CD4-positive, CD25-positive, alpha-beta regulatory T cell (primary cell): ENCODE measurements at regions not wholly inside any gene's neighbourhood (a gene's known extent, or its start where the extent isn't known, plus 50 kb on each side); places are given as distances from the start of the nearest gene placed in this dataset.

ENCODE experiments used
- ATAC-seq, 2 donors: fragments of 150-1000 bp; cut with Tn5 transposase; one replicate each; pipeline ENCODE4 v1.10.0; 2021; ENCODE audit warnings: low read depth in 2 of 2, moderate number of reproducible peaks in 2 of 2, moderate library complexity in 1 of 2
- DNase-seq, 3 donors: peaks; one replicate each; pipeline versions ENCODE4 v3.0.0 to v3.0.0-alpha.2; 2012 to 2022; ENCODE audit warnings: mixed read lengths in 1 of 3
- H3K27ac ChIP-seq: one replicate; pipeline ENCODE4 v1.7.0; 2013; ENCODE audit warnings: mild to moderate bottlenecking, low read length; ENCODE audit not compliant: insufficient read depth, poor library complexity, severe bottlenecking
- H3K27me3 ChIP-seq: one replicate; pipeline ENCODE4 v1.7.0; 2013; ENCODE audit warnings: low read length; ENCODE audit not compliant: control insufficient read depth, insufficient read depth
- H3K36me3 ChIP-seq: one replicate; pipeline ENCODE4 v1.7.0; 2013; ENCODE audit warnings: mild to moderate bottlenecking, low read length, moderate library complexity; ENCODE audit not compliant: control insufficient read depth, insufficient read depth
- H3K4me1 ChIP-seq: 2 replicates; pipeline ENCODE4 v1.7.0; 2013; ENCODE audit warnings: mild to moderate bottlenecking, low read length; ENCODE audit not compliant: insufficient read depth, control insufficient read depth, poor library complexity, severe bottlenecking
- H3K4me3 ChIP-seq: one replicate; pipeline ENCODE4 v1.7.0; 2013; ENCODE audit warnings: low read depth, mild to moderate bottlenecking, low read length, moderate library complexity
- H3K9me3 ChIP-seq, 2 experiments: 1 replicate in 1 of 2; 2 replicates in 1 of 2; pipeline ENCODE4 v1.7.0; 2013; ENCODE audit warnings: low read length in 2 of 2, mild to moderate bottlenecking in 1 of 2, moderate library complexity in 1 of 2; ENCODE audit not compliant: control insufficient read depth in 2 of 2
- H3K27ac Mint-ChIP-seq, 3 donors: one replicate each; pipeline ENCODE4 v1.8.0; 2020 to 2022; ENCODE audit warnings: mild to moderate bottlenecking in 3 of 3, mixed read lengths in 3 of 3, moderate library complexity in 2 of 3
- H3K27me3 Mint-ChIP-seq: one replicate; pipeline ENCODE4 v1.8.0; 2022; ENCODE audit warnings: mild to moderate bottlenecking, mixed read lengths
- H3K36me3 Mint-ChIP-seq: one replicate; pipeline ENCODE4 v1.8.0; 2020; ENCODE audit warnings: mixed read lengths
- H3K4me1 Mint-ChIP-seq, 4 donors: one replicate each; pipeline ENCODE4 v1.8.0; 2020 to 2022; ENCODE audit warnings: mixed read lengths in 4 of 4, mild to moderate bottlenecking in 1 of 4
- H3K4me3 Mint-ChIP-seq, 4 donors: one replicate each; pipeline ENCODE4 v1.8.0; 2020 to 2022; ENCODE audit warnings: mild to moderate bottlenecking in 4 of 4, mixed read lengths in 4 of 4, moderate library complexity in 3 of 4
- H3K9me3 Mint-ChIP-seq, 7 donors: one replicate each; pipeline ENCODE4 v1.8.0; 2020 to 2022; ENCODE audit warnings: mixed read lengths in 7 of 7, mild to moderate bottlenecking in 3 of 7, moderate library complexity in 2 of 7

DNA sequence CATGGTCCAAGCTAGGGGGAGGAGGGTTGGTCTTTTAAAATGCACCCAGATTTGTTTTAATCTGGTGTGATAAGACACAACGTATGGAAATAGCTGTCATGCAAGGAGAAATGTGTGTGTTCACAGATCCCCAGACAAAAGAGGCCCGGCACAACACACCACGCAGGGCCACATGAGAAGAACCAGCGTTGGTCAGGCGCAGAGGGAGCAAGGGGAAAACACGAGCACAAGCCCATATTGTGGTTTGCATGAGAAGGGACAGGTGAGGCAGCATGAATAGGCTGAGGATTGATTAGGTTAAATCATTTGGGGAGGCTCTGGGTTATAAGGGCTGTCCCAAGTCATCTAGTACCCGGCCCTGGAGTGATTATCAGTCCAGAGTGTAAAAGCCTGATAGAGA lies 272.5 kb upstream of the NCKAP5 start:
- H3K4me1 ChIP-seq, result no peaks in the 10 kb centered on the region
- H3K9me3 Mint-ChIP-seq, result no peaks in the 10 kb centered on the region
- H3K27ac ChIP-seq, result no peak overlapping the region
- peaks cover 0 to 5% (median 0%) of the 10 kb centered on the region in 4 donors for H3K4me1 Mint-ChIP-seq
- H3K36me3 Mint-ChIP-seq, result no peaks in the 10 kb centered on the region
- DNase-seq (no peak), ATAC-seq (no peak)
- H3K4me3 Mint-ChIP-seq, result no peak overlapping the region
- H3K27ac Mint-ChIP-seq, result no peak overlapping the region
- no peaks in the 10 kb centered on the region for H3K27me3 ChIP-seq
- H3K27me3 Mint-ChIP-seq, result peaks cover 14% of the 10 kb centered on the region
- H3K9me3 ChIP-seq, result no peaks in the 10 kb centered on the region
- no peaks in the 10 kb centered on the region for H3K36me3 ChIP-seq
- no peak overlapping the region for H3K4me3 ChIP-seq

DNA sequence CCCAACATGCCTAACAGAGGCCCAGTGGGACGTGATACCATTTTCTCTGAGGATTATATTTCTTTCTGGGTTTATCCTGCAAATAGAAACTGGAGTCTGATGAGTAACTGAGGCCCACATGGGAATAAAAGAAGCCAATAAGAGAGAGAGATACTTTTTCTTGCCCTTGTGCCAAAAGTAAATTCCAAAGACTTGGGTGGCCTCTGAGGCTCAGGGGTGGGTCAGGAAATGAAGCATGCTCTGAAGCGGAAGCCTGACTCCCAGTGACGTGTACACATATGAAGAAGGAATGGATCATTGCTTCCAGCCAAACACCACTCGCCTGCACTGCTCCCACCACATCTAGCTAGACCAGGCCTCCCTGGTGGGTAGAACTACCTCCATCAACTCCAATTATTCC lies 273.6 kb upstream of the NCKAP5 start:
- Mint-ChIP-seq H3K27me3 (peaks cover 17% of the 10 kb centered on the region), H3K4me1 (peaks cover 0 to 5% (median 0%) of the 10 kb centered on the region in 4 donors), H3K4me3 (no peak overlapping the region), H3K36me3 (no peaks in the 10 kb centered on the region), H3K9me3 (no peaks in the 10 kb centered on the region), H3K27ac (peak overlapping the region in 1 of 3 donors; percentile 86)
- ATAC-seq (no peak), DNase-seq (no peak)
- H3K27me3 ChIP-seq, result no peaks in the 10 kb centered on the region
- H3K27ac ChIP-seq, result no peak overlapping the region
- H3K4me3 ChIP-seq, result no peak overlapping the region
- H3K4me1 ChIP-seq, result no peaks in the 10 kb centered on the region
- no peaks in the 10 kb centered on the region for H3K36me3 ChIP-seq
- no peaks in the 10 kb centered on the region for H3K9me3 ChIP-seq

DNA sequence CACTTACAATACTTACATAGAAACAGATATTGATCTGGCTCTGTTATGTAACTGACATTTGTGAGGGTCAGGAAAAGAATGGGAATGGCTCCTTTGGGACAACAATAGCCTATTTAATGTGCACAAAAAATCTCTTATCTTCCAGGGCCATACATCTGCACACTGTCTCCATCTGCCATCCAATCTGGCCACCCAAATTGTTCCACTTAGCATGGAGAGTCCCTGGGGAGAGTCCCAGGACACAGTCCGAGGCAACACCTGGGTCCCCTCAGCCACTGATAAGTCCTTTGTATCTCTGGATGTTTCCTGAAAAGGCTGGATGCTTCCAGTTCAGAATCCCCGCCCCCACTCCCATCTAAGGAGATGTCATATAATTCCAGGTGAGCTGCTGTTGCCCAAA lies 274.2 kb upstream of the NCKAP5 start:
- Histone ChIP-seq H3K27me3 (no peaks in the 10 kb centered on the region), H3K9me3 (no peaks in the 10 kb centered on the region), H3K4me3 (no peak overlapping the region), H3K27ac (no peak overlapping the region), H3K36me3 (no peaks in the 10 kb centered on the region), H3K4me1 (no peaks in the 10 kb centered on the region)
- H3K27me3 Mint-ChIP-seq, result peaks cover 19% of the 10 kb centered on the region
- DNase-seq (no peak), ATAC-seq (no peak)
- H3K9me3 Mint-ChIP-seq, result no peaks in the 10 kb centered on the region
- H3K4me3 Mint-ChIP-seq, result no peak overlapping the region
- peaks cover 0 to 5% (median 0%) of the 10 kb centered on the region in 4 donors for H3K4me1 Mint-ChIP-seq
- H3K27ac Mint-ChIP-seq, result peak overlapping the region in 1 of 3 donors; percentile 86
- H3K36me3 Mint-ChIP-seq, result no peaks in the 10 kb centered on the region

DNA sequence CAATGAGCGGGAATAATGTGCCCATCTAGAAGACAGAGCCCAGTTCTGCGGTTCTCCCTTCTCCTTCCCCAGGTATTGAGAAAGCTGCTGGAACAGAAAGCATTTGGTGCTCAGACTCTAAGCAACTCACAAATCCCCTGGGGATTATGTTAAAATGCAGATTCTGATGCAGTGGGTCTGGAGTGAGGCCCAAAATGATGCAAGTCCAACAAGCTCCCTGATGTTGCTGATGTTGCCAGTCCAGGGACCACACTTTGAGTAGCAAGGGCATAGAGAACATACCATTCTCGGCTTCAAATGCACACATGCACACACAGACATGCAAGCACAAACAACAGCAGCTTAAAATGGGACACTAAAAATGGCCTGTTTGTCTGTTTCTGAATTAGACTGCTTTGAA lies 274.8 kb upstream of the NCKAP5 start:
- H3K9me3 ChIP-seq, result no peaks in the 10 kb centered on the region
- H3K27ac Mint-ChIP-seq, result no peak overlapping the region
- no peak for ATAC-seq
- no peaks in the 10 kb centered on the region for H3K4me1 ChIP-seq
- peaks cover 25% of the 10 kb centered on the region for H3K27me3 Mint-ChIP-seq
- peaks cover 0 to 5% (median 0%) of the 10 kb centered on the region in 4 donors for H3K4me1 Mint-ChIP-seq
- no peak overlapping the region for H3K27ac ChIP-seq
- H3K4me3 Mint-ChIP-seq, result no peak overlapping the region
- no peaks in the 10 kb centered on the region for H3K36me3 Mint-ChIP-seq
- no peaks in the 10 kb centered on the region for H3K36me3 ChIP-seq
- no peak overlapping the region for H3K4me3 ChIP-seq
- H3K27me3 ChIP-seq, result no peaks in the 10 kb centered on the region
- no peak for DNase-seq
- no peaks in the 10 kb centered on the region for H3K9me3 Mint-ChIP-seq

DNA sequence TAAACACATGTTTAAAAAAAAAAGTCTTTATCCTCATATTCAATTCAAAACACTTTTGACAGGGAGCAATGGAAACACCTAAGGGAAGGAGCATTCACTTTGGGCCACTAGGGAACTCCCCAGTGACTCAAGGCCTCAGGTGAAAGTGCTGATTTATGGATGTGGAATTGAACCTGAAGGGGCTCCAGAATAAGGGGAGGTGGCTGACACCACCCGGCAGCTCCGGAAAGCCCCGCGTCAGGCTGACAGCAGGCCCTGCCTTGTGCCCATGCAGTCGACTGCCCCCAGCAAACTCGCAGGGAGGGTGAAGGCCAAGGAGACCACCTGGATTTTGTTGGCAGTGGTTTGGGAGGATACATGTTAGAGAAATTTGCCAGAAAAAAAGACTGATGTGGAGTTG lies 275.3 kb upstream of the NCKAP5 start:
- no peaks in the 10 kb centered on the region for H3K4me1 ChIP-seq
- Mint-ChIP-seq H3K27ac (no peak overlapping the region), H3K36me3 (no peaks in the 10 kb centered on the region), H3K9me3 (no peaks in the 10 kb centered on the region), H3K27me3 (peaks cover 25% of the 10 kb centered on the region), H3K4me1 (peaks cover 0 to 5% (median 0%) of the 10 kb centered on the region in 4 donors), H3K4me3 (no peak overlapping the region)
- H3K27me3 ChIP-seq, result no peaks in the 10 kb centered on the region
- DNase-seq (no peak), ATAC-seq (no peak)
- H3K4me3 ChIP-seq, result no peak overlapping the region
- H3K9me3 ChIP-seq, result no peaks in the 10 kb centered on the region
- no peaks in the 10 kb centered on the region for H3K36me3 ChIP-seq
- no peak overlapping the region for H3K27ac ChIP-seq

DNA sequence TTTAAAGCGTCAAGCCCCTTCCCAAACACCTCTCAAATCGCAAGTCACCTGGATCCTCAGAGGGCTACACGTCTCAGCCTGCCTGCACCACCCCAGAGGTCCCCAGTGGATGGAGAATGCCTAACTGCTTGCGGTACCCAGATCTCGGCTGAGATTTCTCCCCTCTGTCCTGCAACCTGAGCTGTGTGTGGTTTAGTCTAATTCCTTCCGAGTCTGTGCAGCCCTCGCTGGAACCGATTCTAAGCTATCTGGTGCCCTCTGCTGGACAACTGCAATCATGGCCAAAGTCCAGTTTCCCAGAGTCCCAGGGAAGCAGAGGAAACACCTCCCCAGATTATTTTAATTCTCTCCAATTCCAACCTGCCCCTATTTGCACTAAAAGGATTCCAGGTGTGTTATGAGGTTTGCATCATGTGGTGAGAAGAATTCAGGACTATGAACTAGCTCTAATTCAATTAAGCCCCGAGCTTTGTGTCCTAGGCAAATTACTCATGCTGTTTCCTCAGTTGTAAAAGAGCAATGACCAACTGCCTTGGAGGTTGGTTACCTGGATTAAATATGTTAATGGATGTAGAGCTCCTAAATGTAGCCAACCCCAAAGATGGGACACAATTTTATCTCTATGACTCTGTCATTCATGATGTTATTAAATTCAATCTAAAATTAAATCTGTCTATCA lies 276.1 kb upstream of the NCKAP5 start:
- Histone ChIP-seq H3K4me3 (no peak overlapping the region), H3K27me3 (no peaks in the 10 kb centered on the region), H3K27ac (no peak overlapping the region), H3K4me1 (no peaks in the 10 kb centered on the region), H3K36me3 (no peaks in the 10 kb centered on the region), H3K9me3 (no peaks in the 10 kb centered on the region)
- H3K9me3 Mint-ChIP-seq, result peaks cover 0 to 2% (median 0%) of the 10 kb centered on the region in 7 donors
- H3K4me1 Mint-ChIP-seq, result peaks cover 0 to 5% (median 0%) of the 10 kb centered on the region in 4 donors
- H3K36me3 Mint-ChIP-seq, result no peaks in the 10 kb centered on the region
- ATAC-seq (peak in 1 of 2 donors; percentile 49), DNase-seq (peak; percentile 14 to 48 (median 34))
- H3K27ac Mint-ChIP-seq, result peak overlapping the region in 1 of 3 donors; percentile 4
- no peak overlapping the region for H3K4me3 Mint-ChIP-seq
- peaks cover 25% of the 10 kb centered on the region for H3K27me3 Mint-ChIP-seq

DNA sequence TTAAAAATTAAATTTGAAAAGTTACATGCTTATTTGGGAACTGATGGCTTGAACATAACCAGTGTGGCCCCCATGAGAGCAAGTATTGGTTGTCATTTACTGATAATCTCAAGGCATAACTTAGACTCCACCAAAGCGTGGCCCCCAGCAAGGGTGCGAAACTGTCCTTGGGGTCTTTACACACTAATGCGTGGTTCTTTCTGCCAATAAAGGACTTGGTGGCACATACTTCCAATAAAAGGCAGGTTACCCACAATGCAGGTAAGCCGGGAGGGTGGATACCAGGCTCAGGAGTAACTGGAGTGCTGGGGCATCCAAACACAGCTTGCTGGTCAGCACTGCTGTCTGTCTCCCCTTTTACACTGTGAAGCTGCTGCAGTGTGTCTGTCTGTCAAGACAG lies 278.2 kb upstream of the NCKAP5 start:
- H3K27ac Mint-ChIP-seq, result no peak overlapping the region
- no peak overlapping the region for H3K27ac ChIP-seq
- H3K27me3 Mint-ChIP-seq, result peaks cover 25% of the 10 kb centered on the region
- H3K4me3 Mint-ChIP-seq, result no peak overlapping the region
- H3K9me3 Mint-ChIP-seq, result peaks cover 0 to 2% (median 0%) of the 10 kb centered on the region in 7 donors
- DNase-seq (no peak), ATAC-seq (no peak)
- H3K9me3 ChIP-seq, result no peaks in the 10 kb centered on the region
- H3K4me3 ChIP-seq, result no peak overlapping the region
- peaks cover 0 to 5% (median 0%) of the 10 kb centered on the region in 4 donors for H3K4me1 Mint-ChIP-seq
- no peaks in the 10 kb centered on the region for H3K27me3 ChIP-seq
- H3K36me3 ChIP-seq, result no peaks in the 10 kb centered on the region
- no peaks in the 10 kb centered on the region for H3K4me1 ChIP-seq
- H3K36me3 Mint-ChIP-seq, result no peaks in the 10 kb centered on the region

DNA sequence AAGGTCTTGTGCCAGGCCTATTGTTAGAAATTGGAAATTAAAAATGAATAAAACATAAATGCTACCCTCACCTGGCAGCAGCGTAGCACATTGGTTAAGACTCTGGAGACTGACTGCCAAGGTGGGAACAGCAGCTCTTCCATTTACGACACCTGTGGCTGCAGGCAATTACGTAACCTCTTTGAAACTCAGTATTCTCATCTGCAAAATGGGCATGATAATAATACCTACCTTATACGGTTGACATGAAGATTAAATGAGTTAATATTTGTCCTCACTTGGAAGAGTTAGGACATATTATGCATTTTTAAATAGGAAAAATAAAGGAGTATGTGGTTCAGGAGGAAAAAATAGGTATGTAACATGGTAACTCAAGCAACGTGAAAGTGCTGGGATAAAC lies 279.3 kb upstream of the NCKAP5 start:
- DNase-seq, result no peak
- no peak for ATAC-seq
- Mint-ChIP-seq H3K9me3 (peaks cover 0 to 2% (median 0%) of the 10 kb centered on the region in 7 donors), H3K36me3 (no peaks in the 10 kb centered on the region), H3K27me3 (peaks cover 25% of the 10 kb centered on the region), H3K4me3 (no peak overlapping the region), H3K27ac (no peak overlapping the region), H3K4me1 (peaks cover 0 to 5% (median 0%) of the 10 kb centered on the region in 4 donors)
- Histone ChIP-seq H3K4me3 (no peak overlapping the region), H3K36me3 (no peaks in the 10 kb centered on the region), H3K4me1 (no peaks in the 10 kb centered on the region), H3K27me3 (no peaks in the 10 kb centered on the region), H3K9me3 (no peaks in the 10 kb centered on the region), H3K27ac (no peak overlapping the region)
